ENCODE measurements at regions not wholly inside any gene's neighbourhood (a gene's known extent, or its start where the extent isn't known, plus 50 kb on each side); places are given as distances from the start of the nearest gene placed in this dataset.
A peak's percentile ranks its signal among the peaks of the same experiment; 100 is the strongest.
"Not testable (repeated sequence)": the region's sequence is repeated elsewhere in the genome, so short reads cannot be mapped to it uniquely, and the experiment has no call there.

DNA sequence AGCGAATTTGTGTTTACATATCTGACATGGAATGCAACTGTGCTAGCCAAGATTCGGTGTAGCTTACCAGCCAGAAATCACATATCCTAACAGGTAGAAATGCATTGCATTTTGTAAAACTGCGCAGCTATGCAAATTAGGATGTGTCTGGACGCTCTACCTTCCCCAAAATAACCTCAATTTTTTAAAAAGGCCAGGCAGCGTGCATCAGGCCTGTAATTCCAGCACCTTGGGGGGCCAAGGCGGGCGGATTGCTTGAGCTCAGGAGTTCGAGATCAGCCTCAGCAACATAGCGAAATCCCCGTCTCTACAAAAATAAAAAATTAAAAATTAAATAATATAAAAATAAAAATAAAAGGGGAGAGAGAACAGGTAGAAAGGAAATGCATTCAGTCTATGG is 305.0 kb downstream of the TYW1 start:
- Histone ChIP-seq H3K4me3 (peak overlapping the region; percentile 76), H3K27ac (peak overlapping the region; percentile 95), H3K27me3 (ENCODE audit: low read depth) (no peaks in the 10 kb centered on the region), H3K4me1 (peaks cover 17% of the 10 kb centered on the region), H3K9me3 (no peaks in the 10 kb centered on the region), H3K36me3 (peaks cover 10% of the 10 kb centered on the region)
- intact Hi-C loops (cut with DNase I) = no loop called here
- TF ChIP-seq, protein P1, sequence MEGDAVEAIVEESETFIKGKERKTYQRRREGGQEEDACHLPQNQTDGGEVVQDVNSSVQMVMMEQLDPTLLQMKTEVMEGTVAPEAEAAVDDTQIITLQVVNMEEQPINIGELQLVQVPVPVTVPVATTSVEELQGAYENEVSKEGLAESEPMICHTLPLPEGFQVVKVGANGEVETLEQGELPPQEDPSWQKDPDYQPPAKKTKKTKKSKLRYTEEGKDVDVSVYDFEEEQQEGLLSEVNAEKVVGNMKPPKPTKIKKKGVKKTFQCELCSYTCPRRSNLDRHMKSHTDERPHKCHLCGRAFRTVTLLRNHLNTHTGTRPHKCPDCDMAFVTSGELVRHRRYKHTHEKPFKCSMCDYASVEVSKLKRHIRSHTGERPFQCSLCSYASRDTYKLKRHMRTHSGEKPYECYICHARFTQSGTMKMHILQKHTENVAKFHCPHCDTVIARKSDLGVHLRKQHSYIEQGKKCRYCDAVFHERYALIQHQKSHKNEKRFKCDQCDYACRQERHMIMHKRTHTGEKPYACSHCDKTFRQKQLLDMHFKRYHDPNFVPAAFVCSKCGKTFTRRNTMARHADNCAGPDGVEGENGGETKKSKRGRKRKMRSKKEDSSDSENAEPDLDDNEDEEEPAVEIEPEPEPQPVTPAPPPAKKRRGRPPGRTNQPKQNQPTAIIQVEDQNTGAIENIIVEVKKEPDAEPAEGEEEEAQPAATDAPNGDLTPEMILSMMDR (IDR thresholded peaks at IDR 0.05) = no peak
- ATAC-seq (no peak), DNase-seq (no peak)

DNA sequence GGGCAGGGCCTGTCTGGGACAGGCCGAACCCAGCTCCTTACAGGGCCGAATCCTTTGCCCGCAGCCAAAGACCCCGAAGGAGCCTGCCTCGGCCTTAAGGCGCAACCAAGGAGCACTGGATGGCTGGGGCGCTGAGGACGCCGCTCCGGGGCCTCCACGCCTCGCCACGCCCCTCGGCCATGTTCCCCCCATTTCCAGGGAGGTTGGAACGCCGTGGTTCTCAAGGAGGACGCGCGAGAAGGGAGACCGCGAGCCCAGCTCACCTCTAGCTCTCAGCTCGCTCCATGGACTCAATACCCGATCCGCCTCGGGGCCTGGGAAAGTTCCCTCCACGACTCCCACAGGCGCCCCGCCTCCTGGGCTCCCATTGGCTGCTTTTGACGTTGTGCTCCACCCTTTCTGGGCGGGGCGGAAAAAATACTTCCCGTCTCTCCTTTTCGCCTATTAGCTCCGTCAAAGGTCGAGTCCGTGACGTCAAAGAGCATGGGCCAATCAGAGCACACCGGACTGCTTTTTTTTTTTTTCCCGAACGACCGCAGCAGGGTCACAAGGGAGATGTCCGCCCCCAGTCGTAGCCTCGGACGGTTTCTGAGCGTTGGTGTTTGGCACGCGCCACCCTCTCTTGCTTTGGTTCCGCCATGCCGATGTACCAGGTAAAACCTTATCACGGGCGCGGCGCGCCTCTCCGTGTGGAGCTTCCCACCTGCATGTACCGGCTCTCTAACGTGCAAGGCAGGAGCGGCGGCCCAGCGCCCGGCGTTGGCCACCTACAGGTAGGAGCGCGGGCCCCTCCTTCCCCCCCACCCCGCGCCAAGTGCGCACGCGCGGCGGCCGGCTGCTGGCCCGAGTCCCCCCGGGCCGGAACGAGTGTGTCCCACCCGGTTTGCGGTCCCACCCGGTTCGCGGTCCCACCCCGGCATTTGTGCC is 305.7 kb downstream of the TYW1 start:
- ATAC-seq (peak; percentile 97 to 99), DNase-seq (peak; percentile 98)
- peaks cover 17% of the 10 kb centered on the region for H3K36me3 ChIP-seq
- no peaks in the 10 kb centered on the region for H3K27me3 ChIP-seq (ENCODE audit: low read depth)
- peak overlapping the region; percentile 76 for H3K4me3 ChIP-seq
- peaks cover 17% of the 10 kb centered on the region for H3K4me1 ChIP-seq
- TF ChIP-seq, protein P1 (IDR thresholded peaks at IDR 0.05) = peak; percentile 33
- intact Hi-C loops (cut with DNase I) = no loop called here
- peak overlapping the region; percentile 95 for H3K27ac ChIP-seq
- no peaks in the 10 kb centered on the region for H3K9me3 ChIP-seq

DNA sequence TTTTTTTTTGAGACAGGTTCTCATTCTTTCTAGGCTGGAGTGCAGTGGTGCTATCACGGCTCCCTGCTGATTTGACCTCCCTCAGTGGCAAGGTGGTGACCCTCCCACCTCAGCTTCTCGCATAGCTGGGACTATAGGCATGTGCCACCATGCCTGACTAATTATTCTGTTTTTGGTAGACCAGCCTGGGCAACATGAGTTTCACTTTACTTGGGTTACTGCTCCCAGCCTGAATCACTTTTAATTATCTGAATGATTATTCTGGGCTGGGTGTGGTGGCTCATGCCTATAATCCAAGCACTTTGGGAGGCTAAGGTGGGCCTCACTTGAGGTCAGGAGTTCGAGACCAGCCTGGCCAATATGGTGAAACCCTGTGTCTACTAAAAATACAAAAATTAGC is 308.2 kb downstream of the TYW1 start:
- H3K36me3 ChIP-seq = peaks cover 42% of the 10 kb centered on the region
- H3K27me3 ChIP-seq (ENCODE audit: low read depth); H3K9me3 ChIP-seq; DNase-seq; ATAC-seq; intact Hi-C loops (cut with DNase I); H3K4me3 ChIP-seq; H3K27ac ChIP-seq: not testable (repeated sequence)
- H3K4me1 ChIP-seq = peaks cover 17% of the 10 kb centered on the region

DNA sequence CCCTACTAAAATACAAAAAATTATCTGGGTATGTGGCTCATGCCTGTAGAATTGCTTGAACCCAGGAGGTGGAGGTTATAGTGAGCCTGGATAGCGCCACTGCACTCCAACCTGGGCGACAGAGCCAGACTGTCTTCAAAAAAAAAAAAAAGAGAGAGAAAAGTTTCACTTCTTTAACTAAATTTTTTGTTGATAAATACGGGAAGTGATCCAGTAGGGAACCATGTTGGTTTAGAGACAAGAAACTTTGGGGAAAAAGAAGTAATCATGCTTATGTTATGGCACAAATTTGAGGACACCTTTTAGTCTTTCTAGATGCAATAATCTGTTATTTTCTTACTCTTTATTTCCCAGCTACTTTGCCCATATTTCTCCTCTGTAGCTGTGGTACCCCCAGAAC is 309.7 kb downstream of the TYW1 start:
- H3K9me3 ChIP-seq = no peaks in the 10 kb centered on the region
- H3K4me1 ChIP-seq = peaks cover 13% of the 10 kb centered on the region
- H3K27me3 ChIP-seq (ENCODE audit: low read depth) = no peaks in the 10 kb centered on the region
- peaks cover 56% of the 10 kb centered on the region for H3K36me3 ChIP-seq
- no peak overlapping the region for H3K27ac ChIP-seq
- TF ChIP-seq, protein P1 (IDR thresholded peaks at IDR 0.05) = no peak
- H3K4me3 ChIP-seq = no peak overlapping the region
- intact Hi-C loops (cut with DNase I) = no loop called here
- ATAC-seq = no peak
- DNase-seq = no peak

DNA sequence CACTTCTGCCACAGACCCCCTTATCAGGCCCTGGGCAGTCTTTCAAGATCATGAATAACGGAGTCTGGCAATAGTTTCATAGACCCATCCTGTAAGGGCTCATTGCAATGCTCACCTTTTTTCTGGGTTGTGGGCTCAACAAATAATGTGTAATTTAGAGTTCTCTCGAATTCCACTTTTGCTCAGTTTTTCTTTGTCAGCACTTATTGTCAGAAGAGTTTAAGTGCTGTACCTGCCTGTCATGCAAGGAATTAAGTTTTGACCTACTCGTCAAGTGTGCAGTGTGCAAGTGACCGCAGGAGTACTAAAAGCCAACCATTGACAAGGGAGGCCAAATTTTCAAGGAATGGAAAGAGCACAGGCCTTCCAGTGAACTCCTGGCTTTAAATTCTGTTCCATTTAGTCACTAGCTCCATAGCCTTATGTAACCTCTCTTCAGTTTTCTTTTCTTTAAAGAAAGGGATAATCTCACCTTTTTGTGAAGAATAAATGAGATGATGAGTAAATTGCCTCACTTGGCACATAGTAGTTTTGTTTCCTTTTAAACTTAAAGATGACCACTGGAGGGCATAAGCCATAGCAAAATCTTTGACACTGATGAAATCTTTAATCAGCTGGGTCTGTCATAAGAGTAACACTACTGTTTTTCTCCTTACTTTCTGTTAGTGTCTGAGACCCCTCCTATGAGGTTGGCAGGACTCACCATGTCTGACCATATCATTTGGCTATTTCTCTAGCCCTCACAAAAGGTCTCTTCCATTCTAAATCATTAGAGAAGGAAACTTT is 313.3 kb downstream of the TYW1 start:
- TF ChIP-seq, protein P1 (IDR thresholded peaks at IDR 0.05) = no peak

More for the DNA sequence above, 313.3 kb downstream of the TYW1 start:
- ATAC-seq (no peak), DNase-seq (no peak)
- H3K4me3 ChIP-seq = no peak overlapping the region
- no peaks in the 10 kb centered on the region for H3K4me1 ChIP-seq
- no peaks in the 10 kb centered on the region for H3K9me3 ChIP-seq
- H3K36me3 ChIP-seq = peaks cover 90% of the 10 kb centered on the region
- no peaks in the 10 kb centered on the region for H3K27me3 ChIP-seq (ENCODE audit: low read depth)
- H3K27ac ChIP-seq = no peak overlapping the region
- intact Hi-C loops (cut with DNase I) = no loop called here

All from lower lobe of right lung (tissue), 2 donors.